Progenitor cell of endocrine pancreas (in vitro differentiated cells): ENCODE measurements at regions not wholly inside any gene's neighbourhood (a gene's known extent, or its start where the extent isn't known, plus 50 kb on each side); places are given as distances from the start of the nearest gene placed in this dataset.

Experiments
- DNase-seq: peaks from one replicate; pipeline ENCODE4 v3.0.0; 2021; ENCODE audit warnings: low spot score; ENCODE audit not compliant: unreplicated experiment
- H3K27ac Mint-ChIP-seq: 2 replicates; pipeline ENCODE4 v1.8.0; 2021; ENCODE audit warnings: mild to moderate bottlenecking, moderate library complexity, mixed read lengths
- H3K27me3 Mint-ChIP-seq: 2 replicates; pipeline ENCODE4 v1.8.0; 2021; ENCODE audit warnings: mixed read lengths
- H3K36me3 Mint-ChIP-seq: 2 replicates; pipeline ENCODE4 v1.8.0; 2022; ENCODE audit warnings: mixed read lengths; ENCODE audit not compliant: insufficient read depth
- H3K4me1 Mint-ChIP-seq: 2 replicates; pipeline ENCODE4 v1.8.0; 2021; ENCODE audit warnings: low read depth, mixed read lengths
- H3K4me3 Mint-ChIP-seq: 2 replicates; pipeline ENCODE4 v1.8.0; 2021; ENCODE audit warnings: low read depth, mild to moderate bottlenecking, moderate library complexity, mixed read lengths
- H3K9me3 Mint-ChIP-seq: 2 replicates; pipeline ENCODE4 v1.8.0; 2021; ENCODE audit warnings: low read depth, mixed read lengths
- CTCF ChIP-seq: fragments of 200-600 bp; sonication (generic); IDR thresholded peaks from one replicate; pipeline ENCODE4 v1.5.0; 2021; ENCODE audit warnings: antibody characterized with exemption, mild to moderate bottlenecking; ENCODE audit not compliant: unreplicated experiment

- Mint-ChIP-seq H3K36me3 (no peaks in the 10 kb centered on the region), H3K9me3 (peaks cover 3% of the 10 kb centered on the region), H3K4me3 (no peak overlapping the region), H3K27me3 (no peaks in the 10 kb centered on the region), H3K4me1 (peaks cover 3% of the 10 kb centered on the region), H3K27ac (no peak overlapping the region)
- no peak for DNase-seq
- TF ChIP-seq CTCF = no peak
Observed at GRCh38 chr4:137076908-137077307, 455.4 kb downstream of the PCDH18 start.

- Mint-ChIP-seq H3K4me3 (no peak overlapping the region), H3K27me3 (no peaks in the 10 kb centered on the region), H3K9me3 (peaks cover 3% of the 10 kb centered on the region), H3K36me3 (no peaks in the 10 kb centered on the region), H3K4me1 (peaks cover 3% of the 10 kb centered on the region), H3K27ac (no peak overlapping the region)
- no peak for DNase-seq
- no peak for TF ChIP-seq CTCF
Observed at GRCh38 chr4:137075586-137075985, 456.7 kb downstream of the PCDH18 start.

GRCh38 chr4:137070614-137071013 lies 461.7 kb downstream of the PCDH18 start:
- H3K4me1 Mint-ChIP-seq = peaks cover 3% of the 10 kb centered on the region
- H3K9me3 Mint-ChIP-seq = peaks cover 5% of the 10 kb centered on the region
- H3K36me3 Mint-ChIP-seq = no peaks in the 10 kb centered on the region
- no peak for TF ChIP-seq CTCF
- H3K27me3 Mint-ChIP-seq = no peaks in the 10 kb centered on the region
- H3K4me3 Mint-ChIP-seq = no peak overlapping the region
- no peak overlapping the region for H3K27ac Mint-ChIP-seq
- no peak for DNase-seq

- H3K9me3 Mint-ChIP-seq = peaks cover 3% of the 10 kb centered on the region
- no peak overlapping the region for H3K4me3 Mint-ChIP-seq
- peaks cover 3% of the 10 kb centered on the region for H3K4me1 Mint-ChIP-seq
- no peaks in the 10 kb centered on the region for H3K27me3 Mint-ChIP-seq
- no peak for TF ChIP-seq CTCF
- no peaks in the 10 kb centered on the region for H3K36me3 Mint-ChIP-seq
- no peak overlapping the region for H3K27ac Mint-ChIP-seq
- DNase-seq = no peak
Observed at GRCh38 chr4:137069473-137069872, 462.8 kb downstream of the PCDH18 start.

GRCh38 chr4:137067735-137068134 lies 464.6 kb downstream of the PCDH18 start:
- Mint-ChIP-seq H3K4me1 (no peaks in the 10 kb centered on the region), H3K36me3 (no peaks in the 10 kb centered on the region), H3K9me3 (peaks cover 3% of the 10 kb centered on the region), H3K27ac (no peak overlapping the region), H3K4me3 (no peak overlapping the region), H3K27me3 (no peaks in the 10 kb centered on the region)
- TF ChIP-seq CTCF = no peak
- DNase-seq = no peak
